Spleen (tissue), 7 donors: ENCODE measurements at regions not wholly inside any gene's neighbourhood (a gene's known extent, or its start where the extent isn't known, plus 50 kb on each side); places are given as distances from the start of the nearest gene placed in this dataset.

ENCODE experiments used
- POLR2A ChIP-seq, 3 donors: fragments of 450-650 bp; IDR thresholded peaks; one replicate each; pipeline ENCODE4 v1.5.1; 2017; ENCODE audit warnings: antibody characterized with exemption in 3 of 3, mild to moderate bottlenecking in 1 of 3
- TF ChIP-seq, protein P1 (sequence below), 11 experiments: fragments of 200-600 bp in 7 of 11; fragments of 450-650 bp in 4 of 11; sonication (generic) in 4 of 11; IDR thresholded peaks in 8 of 11; conservative IDR thresholded peaks in 3 of 11; 1 replicate in 7 of 11; 2 replicates in 4 of 11; pipeline versions ENCODE4 v1.4.0 to v1.8.0; 2016 to 2021; ENCODE audit warnings: antibody characterized with exemption in 11 of 11, inconsistent platforms in 4 of 11, mild to moderate bottlenecking in 1 of 11
- donor health status: DM: no; HTN: no; CAD: no; lungs with moderate emphysema.
- donor health status: DM: no; HTN: no; CAD: no.
- donor health status: DM: no; HTN: no; CAD: no.

DNA sequence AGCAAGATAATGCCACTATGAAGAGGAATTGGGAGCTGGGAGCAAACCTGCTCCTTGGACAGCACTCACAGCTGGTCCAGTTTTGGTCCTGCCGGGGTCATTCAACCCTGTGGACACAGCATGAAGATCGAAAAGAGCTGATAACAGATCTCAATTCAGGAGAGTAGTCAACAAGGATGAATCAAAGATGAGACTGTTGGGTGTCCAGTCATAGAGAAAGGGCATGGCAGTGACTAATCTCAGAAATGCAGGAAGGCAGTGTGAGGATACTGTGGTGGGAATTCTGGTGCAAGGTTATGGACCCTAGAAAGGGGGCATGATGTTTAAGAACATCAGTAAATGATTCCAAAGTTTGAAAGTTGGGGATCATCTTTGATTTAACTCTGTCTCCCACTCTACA is 261.4 kb upstream of the ZP4 start:
- TF ChIP-seq, protein P1, sequence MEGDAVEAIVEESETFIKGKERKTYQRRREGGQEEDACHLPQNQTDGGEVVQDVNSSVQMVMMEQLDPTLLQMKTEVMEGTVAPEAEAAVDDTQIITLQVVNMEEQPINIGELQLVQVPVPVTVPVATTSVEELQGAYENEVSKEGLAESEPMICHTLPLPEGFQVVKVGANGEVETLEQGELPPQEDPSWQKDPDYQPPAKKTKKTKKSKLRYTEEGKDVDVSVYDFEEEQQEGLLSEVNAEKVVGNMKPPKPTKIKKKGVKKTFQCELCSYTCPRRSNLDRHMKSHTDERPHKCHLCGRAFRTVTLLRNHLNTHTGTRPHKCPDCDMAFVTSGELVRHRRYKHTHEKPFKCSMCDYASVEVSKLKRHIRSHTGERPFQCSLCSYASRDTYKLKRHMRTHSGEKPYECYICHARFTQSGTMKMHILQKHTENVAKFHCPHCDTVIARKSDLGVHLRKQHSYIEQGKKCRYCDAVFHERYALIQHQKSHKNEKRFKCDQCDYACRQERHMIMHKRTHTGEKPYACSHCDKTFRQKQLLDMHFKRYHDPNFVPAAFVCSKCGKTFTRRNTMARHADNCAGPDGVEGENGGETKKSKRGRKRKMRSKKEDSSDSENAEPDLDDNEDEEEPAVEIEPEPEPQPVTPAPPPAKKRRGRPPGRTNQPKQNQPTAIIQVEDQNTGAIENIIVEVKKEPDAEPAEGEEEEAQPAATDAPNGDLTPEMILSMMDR (IDR thresholded peaks at IDR 0.05 in 8 of 11, conservative IDR thresholded peaks at IDR 0.05 in 3 of 11), result no peak
- no peak for TF ChIP-seq POLR2A (IDR thresholded peaks at IDR 0.05)
